Gastrocnemius medialis (tissue), 4 donors: ENCODE measurements at regions not wholly inside any gene's neighbourhood (a gene's known extent, or its start where the extent isn't known, plus 50 kb on each side); places are given as distances from the start of the nearest gene placed in this dataset.

Experiments
- POLR2A ChIP-seq, 2 donors: fragments of 450-650 bp; IDR thresholded peaks; one replicate each; pipeline ENCODE4 v1.6.1; 2017; ENCODE audit warnings: antibody characterized with exemption in 2 of 2, mild to moderate bottlenecking in 2 of 2, moderate library complexity in 2 of 2
- TF ChIP-seq, protein P1 (sequence below), 5 experiments: fragments of 450-650 bp in 3 of 5; fragments of 200-600 bp in 2 of 5; sonication (generic) in 2 of 5; IDR thresholded peaks in 4 of 5; conservative IDR thresholded peaks in 1 of 5; 1 replicate in 4 of 5; 2 replicates in 1 of 5; pipeline ENCODE4 v1.5.1; 2016 to 2019; ENCODE audit warnings: antibody characterized with exemption in 5 of 5, mild to moderate bottlenecking in 3 of 5, moderate library complexity in 3 of 5

DNA sequence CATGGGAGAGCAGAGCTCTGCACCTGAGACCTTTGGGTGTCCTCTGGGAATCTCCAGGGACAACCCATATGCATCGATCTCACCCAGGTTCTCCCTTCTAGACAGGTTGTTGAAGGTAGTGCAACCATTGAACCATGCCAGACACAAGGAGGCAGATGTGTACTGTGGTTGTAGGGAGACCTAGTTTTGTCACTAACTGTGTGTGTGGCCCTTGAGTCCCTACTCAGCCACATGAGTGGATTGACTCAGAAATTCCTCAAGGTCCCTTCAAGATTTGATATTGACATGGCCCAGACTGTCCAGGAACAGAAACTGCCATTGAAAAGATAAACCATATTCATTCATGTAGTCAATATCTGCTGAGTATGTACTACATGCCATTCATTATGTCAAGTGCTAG, 396.4 kb upstream of the CCL2 start:
- TF ChIP-seq, protein P1, sequence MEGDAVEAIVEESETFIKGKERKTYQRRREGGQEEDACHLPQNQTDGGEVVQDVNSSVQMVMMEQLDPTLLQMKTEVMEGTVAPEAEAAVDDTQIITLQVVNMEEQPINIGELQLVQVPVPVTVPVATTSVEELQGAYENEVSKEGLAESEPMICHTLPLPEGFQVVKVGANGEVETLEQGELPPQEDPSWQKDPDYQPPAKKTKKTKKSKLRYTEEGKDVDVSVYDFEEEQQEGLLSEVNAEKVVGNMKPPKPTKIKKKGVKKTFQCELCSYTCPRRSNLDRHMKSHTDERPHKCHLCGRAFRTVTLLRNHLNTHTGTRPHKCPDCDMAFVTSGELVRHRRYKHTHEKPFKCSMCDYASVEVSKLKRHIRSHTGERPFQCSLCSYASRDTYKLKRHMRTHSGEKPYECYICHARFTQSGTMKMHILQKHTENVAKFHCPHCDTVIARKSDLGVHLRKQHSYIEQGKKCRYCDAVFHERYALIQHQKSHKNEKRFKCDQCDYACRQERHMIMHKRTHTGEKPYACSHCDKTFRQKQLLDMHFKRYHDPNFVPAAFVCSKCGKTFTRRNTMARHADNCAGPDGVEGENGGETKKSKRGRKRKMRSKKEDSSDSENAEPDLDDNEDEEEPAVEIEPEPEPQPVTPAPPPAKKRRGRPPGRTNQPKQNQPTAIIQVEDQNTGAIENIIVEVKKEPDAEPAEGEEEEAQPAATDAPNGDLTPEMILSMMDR (IDR thresholded peaks at IDR 0.05 in 4 of 5, conservative IDR thresholded peaks at IDR 0.05 in 1 of 5): no peak
- TF ChIP-seq POLR2A (IDR thresholded peaks at IDR 0.05): no peak
